Activated B cell treated with CpG ODN at 0.5 μM for 24 hours (primary cell): ENCODE measurements at regions not wholly inside any gene's neighbourhood (a gene's known extent, or its start where the extent isn't known, plus 50 kb on each side); places are given as distances from the start of the nearest gene placed in this dataset.
"Not testable (repeated sequence)": the region's sequence is repeated elsewhere in the genome, so short reads cannot be mapped to it uniquely, and the experiment has no call there.

Experiments
- ATAC-seq: fragments of 200-7000 bp; cut with Tn5 transposase; one replicate; pipeline ENCODE4 v1.10.0; 2021; ENCODE audit warnings: low read depth, mild to moderate bottlenecking, moderate library complexity
- CTCF ChIA-PET: fragments of 350-600 bp; sonication (Branson Sonifier 250); formaldehyde crosslinking; loops from one replicate; lab custom pipeline; 2021; ENCODE audit warnings: antibody characterized with exemption; lab: Charles Lee
- POLR2A ChIA-PET: fragments of 350-600 bp; sonication (Branson Sonifier 250); formaldehyde crosslinking; loops from one replicate; lab custom pipeline; 2021; ENCODE audit warnings: antibody characterized with exemption; lab: Charles Lee
- DNase-seq: peaks from one replicate; pipeline ENCODE4 v3.0.0; 2022
- H3K27ac Mint-ChIP-seq: one replicate; pipeline ENCODE4 v1.8.0; 2020; ENCODE audit warnings: mixed read lengths
- H3K27me3 Mint-ChIP-seq: one replicate; pipeline ENCODE4 v1.8.0; 2021; ENCODE audit warnings: mixed read lengths
- H3K36me3 Mint-ChIP-seq: one replicate; pipeline ENCODE4 v1.8.0; 2021; ENCODE audit warnings: low read depth, mixed read lengths
- H3K4me1 Mint-ChIP-seq: one replicate; pipeline ENCODE4 v1.8.0; 2021; ENCODE audit warnings: mixed read lengths
- H3K4me3 Mint-ChIP-seq: one replicate; pipeline ENCODE4 v1.8.0; 2020; ENCODE audit warnings: mild to moderate bottlenecking, mixed read lengths
- H3K9me3 Mint-ChIP-seq: one replicate; pipeline ENCODE4 v1.8.0; 2020; ENCODE audit warnings: mixed read lengths
- intact Hi-C: fragments of 100-400 bp; cut with micrococcal nuclease; formaldehyde crosslinking; loops from one replicate; pipeline ENCODE4 v1.15.1; 2024
- TF ChIP-seq, protein P1 (sequence below): fragments of 200-600 bp; IDR thresholded peaks from one replicate; pipeline ENCODE4 v1.8.0; 2022; ENCODE audit warnings: antibody characterized with exemption, mild to moderate bottlenecking

GRCh38 chr6:6982663-6983062 is 125.1 kb upstream of the RREB1 start:
- intact Hi-C loops, result no loop called here
- no peaks in the 10 kb centered on the region for H3K4me1 Mint-ChIP-seq
- H3K4me3 Mint-ChIP-seq, result no peak overlapping the region
- H3K36me3 Mint-ChIP-seq, result no peaks in the 10 kb centered on the region
- no peak for DNase-seq
- CTCF ChIA-PET, result no interaction called here
- no peaks in the 10 kb centered on the region for H3K9me3 Mint-ChIP-seq
- no peaks in the 10 kb centered on the region for H3K27me3 Mint-ChIP-seq
- H3K27ac Mint-ChIP-seq, result no peak overlapping the region
- TF ChIP-seq, protein P1, sequence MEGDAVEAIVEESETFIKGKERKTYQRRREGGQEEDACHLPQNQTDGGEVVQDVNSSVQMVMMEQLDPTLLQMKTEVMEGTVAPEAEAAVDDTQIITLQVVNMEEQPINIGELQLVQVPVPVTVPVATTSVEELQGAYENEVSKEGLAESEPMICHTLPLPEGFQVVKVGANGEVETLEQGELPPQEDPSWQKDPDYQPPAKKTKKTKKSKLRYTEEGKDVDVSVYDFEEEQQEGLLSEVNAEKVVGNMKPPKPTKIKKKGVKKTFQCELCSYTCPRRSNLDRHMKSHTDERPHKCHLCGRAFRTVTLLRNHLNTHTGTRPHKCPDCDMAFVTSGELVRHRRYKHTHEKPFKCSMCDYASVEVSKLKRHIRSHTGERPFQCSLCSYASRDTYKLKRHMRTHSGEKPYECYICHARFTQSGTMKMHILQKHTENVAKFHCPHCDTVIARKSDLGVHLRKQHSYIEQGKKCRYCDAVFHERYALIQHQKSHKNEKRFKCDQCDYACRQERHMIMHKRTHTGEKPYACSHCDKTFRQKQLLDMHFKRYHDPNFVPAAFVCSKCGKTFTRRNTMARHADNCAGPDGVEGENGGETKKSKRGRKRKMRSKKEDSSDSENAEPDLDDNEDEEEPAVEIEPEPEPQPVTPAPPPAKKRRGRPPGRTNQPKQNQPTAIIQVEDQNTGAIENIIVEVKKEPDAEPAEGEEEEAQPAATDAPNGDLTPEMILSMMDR, result no peak
- ATAC-seq, result no peak
- POLR2A ChIA-PET, result no interaction called here

- Mint-ChIP-seq H3K4me1 (no peaks in the 10 kb centered on the region), H3K27ac (no peak overlapping the region), H3K4me3 (no peak overlapping the region), H3K27me3 (no peaks in the 10 kb centered on the region), H3K9me3 (no peaks in the 10 kb centered on the region), H3K36me3 (no peaks in the 10 kb centered on the region)
- ChIA-PET CTCF (no interaction called here), POLR2A (no interaction called here)
- intact Hi-C loops, result no loop called here
- no peak for ATAC-seq
- no peak for DNase-seq
- TF ChIP-seq, protein P1, result no peak
These were observed 123.0 kb upstream of the RREB1 start for GRCh38 chr6:6984585-6985366.

- POLR2A ChIA-PET, result no interaction called here
- ATAC-seq, result no peak
These were observed 121.4 kb upstream of the RREB1 start for GRCh38 chr6:6986344-6986743.

GRCh38 chr6:6987749-6988148 is 120.0 kb upstream of the RREB1 start:
- ChIA-PET CTCF (no interaction called here), POLR2A (no interaction called here)
- Mint-ChIP-seq H3K27me3 (no peaks in the 10 kb centered on the region), H3K4me3 (no peak overlapping the region), H3K27ac (no peak overlapping the region), H3K4me1 (no peaks in the 10 kb centered on the region), H3K36me3 (no peaks in the 10 kb centered on the region), H3K9me3 (no peaks in the 10 kb centered on the region)
- intact Hi-C loops, result no loop called here
- ATAC-seq (no peak), DNase-seq (no peak)
- TF ChIP-seq, protein P1, result no peak

More at GRCh38 chr6:6986344-6986743, 121.4 kb upstream of the RREB1 start:
- DNase-seq, result no peak
- Mint-ChIP-seq H3K9me3 (no peaks in the 10 kb centered on the region), H3K4me3 (no peak overlapping the region), H3K27me3 (no peaks in the 10 kb centered on the region), H3K4me1 (no peaks in the 10 kb centered on the region), H3K36me3 (no peaks in the 10 kb centered on the region), H3K27ac (no peak overlapping the region)
- TF ChIP-seq, protein P1, result no peak
- CTCF ChIA-PET, result interaction anchor here (1.2 kb wide), 1 partner anchor 257 kb away, joined by 3 read pairs; no protein-coding TSS in a partner anchor
- intact Hi-C loops, result no loop called here

GRCh38 chr6:6990059-6990458 is 117.7 kb upstream of the RREB1 start:
- DNase-seq, POLR2A ChIA-PET, H3K27me3 Mint-ChIP-seq, H3K9me3 Mint-ChIP-seq, H3K4me1 Mint-ChIP-seq, CTCF ChIA-PET, H3K27ac Mint-ChIP-seq, intact Hi-C loops, H3K4me3 Mint-ChIP-seq, ATAC-seq, H3K36me3 Mint-ChIP-seq: not testable (repeated sequence)
